ENCODE measurements at regions not wholly inside any gene's neighbourhood (a gene's known extent, or its start where the extent isn't known, plus 50 kb on each side); places are given as distances from the start of the nearest gene placed in this dataset.

GRCh38 chr1:233843525-233844204, 60.8 kb upstream of the SLC35F3 start (continued):
- 0 out of 2 replicates have a peak, but pooled peaks have one; percentile 43 for TF ChIP-seq ZNF239 (tag by site-specific recombination; IDR thresholded peaks at IDR 0.05)
- TF ChIP-seq ZNF391 (tag by site-specific recombination; IDR thresholded peaks at IDR 0.05; ENCODE audit: borderline replicate concordance, low read depth) = no peak
- TF ChIP-seq REPIN1 (tag by site-specific recombination; IDR thresholded peaks at IDR 0.05; ENCODE audit: low read depth) = no peak
- TF ChIP-seq ZBTB20 (tag by site-specific recombination; IDR thresholded peaks at IDR 0.05) = no peak
- peak; percentile 48; the same call in 1 of the 2 replicates for TF ChIP-seq PRDM10 (tag by site-specific recombination; IDR thresholded peaks at IDR 0.05)
- TF ChIP-seq SP2 (tag by site-specific recombination; IDR thresholded peaks at IDR 0.05) = no peak
- no peak for TF ChIP-seq ZNF621 (tag by site-specific recombination; IDR thresholded peaks at IDR 0.05)
- TF ChIP-seq ZNF350 (tag by site-specific recombination; IDR thresholded peaks at IDR 0.05) = no peak
- no peak for TF ChIP-seq HOXC10 (CRISPR knock-in tag; IDR thresholded peaks at IDR 0.05)
- peak; percentile 50; the same call in 1 of the 2 replicates for TF ChIP-seq OSR2 (tag by site-specific recombination; IDR thresholded peaks at IDR 0.05)
- TF ChIP-seq FEZF1 (tag by site-specific recombination; IDR thresholded peaks at IDR 0.05) = 0 out of 2 replicates have a peak, but pooled peaks have one; percentile 18
- no peak for TF ChIP-seq ZNF596 (tag by site-specific recombination; IDR thresholded peaks at IDR 0.05)
- peak; percentile 84 for TF ChIP-seq SP7 (tag by site-specific recombination; IDR thresholded peaks at IDR 0.05)
- TF ChIP-seq ZNF433 (tag by site-specific recombination; IDR thresholded peaks at IDR 0.05; ENCODE audit: low read depth) = no peak
- TF ChIP-seq ZNF174 (tag by site-specific recombination; IDR thresholded peaks at IDR 0.05) = no peak
- TF ChIP-seq ZBTB10 (tag by site-specific recombination; IDR thresholded peaks at IDR 0.05) = no peak; the same call in none of the 2 replicates
- no peak for TF ChIP-seq BCL6B (tag by site-specific recombination; IDR thresholded peaks at IDR 0.05)
- no peak for TF ChIP-seq ZNF555 (tag by site-specific recombination; conservative IDR thresholded peaks at IDR 0.05)
- TF ChIP-seq ZNF324 (tag by site-specific recombination; IDR thresholded peaks at IDR 0.05) = 0 out of 2 replicates have a peak, but pooled peaks have one; percentile 21

GRCh38 chr1:233844275-233844674, 60.2 kb upstream of the SLC35F3 start:
- Histone ChIP-seq H3K27ac (ENCODE audit: extremely low read depth, low read depth, low read length) (no peak overlapping the region), H3K4me3 (ENCODE audit: low read depth, low read length) (no peak overlapping the region), H3K4me1 (ENCODE audit: control insufficient read depth, insufficient read depth, low read length) (no peaks in the 10 kb centered on the region), H3K36me3 (ENCODE audit: control insufficient read depth in 2 of 2, insufficient read depth in 1 of 2, low read length in 2 of 2) (no peaks in the 10 kb centered on the region), H3K9me3 (ENCODE audit: control insufficient read depth, insufficient read depth, low read depth, low read length) (no peaks in the 10 kb centered on the region)
- ChIA-PET POLR2A (no interaction called here), CTCF (no interaction called here)
- TF ChIP-seq ZNF514 (tag by site-specific recombination; IDR thresholded peaks at IDR 0.05) = no peak
- no peak for TF ChIP-seq ZBTB44 (tag by site-specific recombination; IDR thresholded peaks at IDR 0.05)
- TF ChIP-seq ZNF341 (tag by site-specific recombination; IDR thresholded peaks at IDR 0.05; ENCODE audit: low read depth) = no peak
- TF ChIP-seq ZNF670 (tag by site-specific recombination; IDR thresholded peaks at IDR 0.05; ENCODE audit: low read depth) = no peak
- no peak for TF ChIP-seq ZNF560 (tag by site-specific recombination; IDR thresholded peaks at IDR 0.05; ENCODE audit: borderline replicate concordance)
- TF ChIP-seq SP3 (tag by site-specific recombination; IDR thresholded peaks at IDR 0.05) = no peak
- no peak for TF ChIP-seq MYNN (tag by site-specific recombination; IDR thresholded peaks at IDR 0.05; ENCODE audit: borderline replicate concordance)
- TF ChIP-seq KLF7 (tag by site-specific recombination; IDR thresholded peaks at IDR 0.05; ENCODE audit: borderline replicate concordance) = no peak
- TF ChIP-seq ZNF426 (tag by site-specific recombination; IDR thresholded peaks at IDR 0.05) = no peak
- no peak for TF ChIP-seq YY1 (tag by site-specific recombination; IDR thresholded peaks at IDR 0.05)
- TF ChIP-seq EGR2 (tag by site-specific recombination; IDR thresholded peaks at IDR 0.05; ENCODE audit: low read depth) = no peak

All from HEK293 (cell line).